HCT116 (cell line): ENCODE measurements at regions not wholly inside any gene's neighbourhood (a gene's known extent, or its start where the extent isn't known, plus 50 kb on each side); places are given as distances from the start of the nearest gene placed in this dataset.

Experiments used
- ATAC-seq: fragments of 200-7000 bp; cut with Tn5 transposase; 2 replicates; pipeline ENCODE4 v1.9.1; 2020; ENCODE audit warnings: mild to moderate bottlenecking, moderate library complexity
- BruUV-seq: library from RNA; stranded (reverse); fragments of 400-500 nt; replicated peaks from 2 replicates; lab custom pipeline; 2021; lab: Mats Ljungman, UMichigan
- CTCF ChIA-PET: fragments of 300-600 bp; sonication (Branson Sonifier 250); formaldehyde crosslinking; loops from one replicate; lab custom pipeline; 2021; ENCODE audit warnings: antibody characterized with exemption; lab: Charles Lee
- POLR2A ChIA-PET: fragments of 300-600, 350-600 bp; sonication (Branson Sonifier 250); formaldehyde crosslinking; loops from one replicate; lab custom pipeline; 2021; ENCODE audit warnings: antibody characterized with exemption; lab: Charles Lee
- RAD21 ChIA-PET, 2 experiments: fragments of 300-600 bp; sonication (Branson Sonifier 250); formaldehyde crosslinking; loops; one replicate each; lab custom pipeline; 2023; ENCODE audit warnings: low total read pairs in 2 of 2; ENCODE audit not compliant: uncharacterized antibody in 2 of 2, unreplicated experiment in 2 of 2, low non-redundant PET in 1 of 2; lab: Charles Lee
- DNase-seq: peaks from one replicate; pipeline ENCODE4 v3.0.0-alpha.2; 2010; ENCODE audit warnings: low read depth, low spot score
- H2AFZ ChIP-seq: fragments of 200-600 bp; shearing (Covaris generic), sonication (generic); 2 replicates; pipeline ENCODE4 v1.6.1; 2017; ENCODE audit warnings: low read depth, mixed run types, mixed read lengths, antibody characterized with exemption, low read length; ENCODE audit not compliant: poor library complexity, severe bottlenecking
- H3K27ac ChIP-seq: 2 replicates; pipeline ENCODE4 v1.5.1; 2012; ENCODE audit warnings: low read depth, low read length
- H3K27me3 ChIP-seq: fragments of 200-600 bp; sonication (generic); 2 replicates; pipeline ENCODE4 v1.6.1; 2016; ENCODE audit warnings: mixed run types, low read length, mixed read lengths; ENCODE audit not compliant: insufficient read depth
- H3K36me3 ChIP-seq, 2 experiments: fragments of 200-500 bp in 1 of 2; fragments of 200-600 bp in 1 of 2; sonication (Bioruptor generic) in 1 of 2; sonication (generic) in 1 of 2; 2 replicates each; pipeline versions ENCODE4 v1.5.1 to v1.6.1; 2014 to 2016; ENCODE audit warnings: low read length in 2 of 2, inconsistent platforms in 1 of 2, mixed read lengths in 1 of 2, mixed run types in 1 of 2; ENCODE audit not compliant: insufficient read depth in 2 of 2, control insufficient read depth in 1 of 2
- H3K4me1 ChIP-seq, 2 experiments: fragments of 200-600 bp in 1 of 2; sonication (generic) in 1 of 2; 2 replicates each; pipeline versions ENCODE4 v1.5.1 to v1.6.1; 2012 to 2017; ENCODE audit warnings: low read length in 2 of 2, inconsistent platforms in 1 of 2, mild to moderate bottlenecking in 1 of 2, mixed read lengths in 1 of 2, mixed run types in 1 of 2, moderate library complexity in 1 of 2; ENCODE audit not compliant: insufficient read depth in 2 of 2, control insufficient read depth in 1 of 2
- H3K4me2 ChIP-seq: fragments of 200-600 bp; sonication (generic); 2 replicates; pipeline ENCODE4 v1.6.1; 2017; ENCODE audit warnings: mixed run types, low read length, mixed read lengths
- H3K4me3 ChIP-seq, 2 experiments: fragments of 200-600 bp in 1 of 2; sonication (generic) in 1 of 2; replicated peaks in 1 of 2; 2 replicates each; pipeline ENCODE4 v1.5.1; 2011 to 2016; ENCODE audit warnings: low read length in 2 of 2, control low read depth in 1 of 2, low read depth in 1 of 2, mild to moderate bottlenecking in 1 of 2, mixed read lengths in 1 of 2, mixed run types in 1 of 2
- H3K79me2 ChIP-seq: fragments of 200-600 bp; sonication (generic); 2 replicates; pipeline ENCODE4 v1.6.1; 2017; ENCODE audit warnings: mild to moderate bottlenecking, mixed run types, low read length, moderate library complexity, mixed read lengths; ENCODE audit not compliant: insufficient read depth
- H3K9ac ChIP-seq: fragments of 200-600 bp; sonication (generic); 2 replicates; pipeline ENCODE4 v1.6.1; 2016; ENCODE audit warnings: low read length, mixed read lengths
- H3K9me2 ChIP-seq: fragments of 200-600 bp; sonication (generic), shearing (Covaris generic); 2 replicates; pipeline ENCODE4 v1.6.1; 2017; ENCODE audit warnings: mixed run types, mild to moderate bottlenecking, moderate library complexity; ENCODE audit not compliant: insufficient read depth
- H3K9me3 ChIP-seq, 2 experiments: fragments of 200-500 bp in 1 of 2; fragments of 200-600 bp in 1 of 2; sonication (Bioruptor generic) in 1 of 2; sonication (generic) in 1 of 2; 2 replicates each; pipeline ENCODE4 v1.6.1; 2014 to 2017; ENCODE audit warnings: low read length in 2 of 2, mixed read lengths in 2 of 2, inconsistent platforms in 1 of 2, low read depth in 1 of 2, mild to moderate bottlenecking in 1 of 2, mixed run types in 1 of 2, moderate library complexity in 1 of 2; ENCODE audit not compliant: control insufficient read depth in 1 of 2, insufficient read depth in 1 of 2
- H4K20me1 ChIP-seq: fragments of 200-600 bp; sonication (generic), shearing (Covaris generic); 2 replicates; pipeline ENCODE4 v1.6.1; 2017; ENCODE audit warnings: mixed run types, mild to moderate bottlenecking, moderate library complexity; ENCODE audit not compliant: insufficient read depth
- CEBPB ChIP-seq: IDR thresholded peaks from 2 replicates; pipeline ENCODE4 v1.6.1; 2012; ENCODE audit warnings: low read depth
- CTCF ChIP-seq, 3 experiments: fragments of 200-600 bp in 1 of 3; sonication (generic) in 1 of 3; IDR thresholded peaks in 2 of 3; conservative IDR thresholded peaks in 1 of 3; 2 replicates each; pipeline ENCODE4 v1.5.1; 2012 to 2017; ENCODE audit warnings: low read depth in 2 of 3, low read length in 2 of 3, antibody characterized with exemption in 1 of 3, borderline replicate concordance in 1 of 3, control low read depth in 1 of 3, mild to moderate bottlenecking in 1 of 3, mixed read lengths in 1 of 3, mixed run types in 1 of 3, moderate library complexity in 1 of 3; ENCODE audit not compliant: insufficient read depth in 1 of 3
- EZH2phosphoT487 ChIP-seq: fragments of 200-600 bp; IDR thresholded peaks from 2 replicates; pipeline ENCODE4 v1.6.1; 2018; ENCODE audit warnings: antibody characterized with exemption, borderline replicate concordance
- JUND ChIP-seq: IDR thresholded peaks from 2 replicates; pipeline ENCODE4 v1.6.1; 2012
- REST ChIP-seq: IDR thresholded peaks from 2 replicates; pipeline ENCODE4 v1.6.1; 2012; ENCODE audit warnings: low read depth
- SP1 ChIP-seq: IDR thresholded peaks from 2 replicates; pipeline ENCODE4 v1.6.1; 2012; ENCODE audit warnings: low read depth
- SRF ChIP-seq: IDR thresholded peaks from 2 replicates; pipeline ENCODE4 v1.6.1; 2012; ENCODE audit warnings: low read depth
- TCF7L2 ChIP-seq: IDR thresholded peaks from 2 replicates; pipeline ENCODE4 v1.7.0; 2011; ENCODE audit warnings: borderline replicate concordance, inconsistent platforms; ENCODE audit not compliant: insufficient read depth, insufficient read length; ENCODE audit errors: extremely low read depth
- intact Hi-C: fragments of 100-400 bp; cut with micrococcal nuclease; formaldehyde crosslinking; loops from 2 replicates; pipeline ENCODE4 v1.10.0; 2022
- TF ChIP-seq, protein P1 (sequence below): IDR thresholded peaks from 2 replicates; pipeline ENCODE4 v1.6.1; 2012

- BruUV-seq, result no TSS peak
- no peak overlapping the region for H3K4me2 ChIP-seq
- no peak overlapping the region for H2AFZ ChIP-seq
- TF ChIP-seq SRF (no peak), EZH2phosphoT487 (no peak), REST (no peak), JUND (no peak), TCF7L2 (no peak)
- TF ChIP-seq, protein P1, sequence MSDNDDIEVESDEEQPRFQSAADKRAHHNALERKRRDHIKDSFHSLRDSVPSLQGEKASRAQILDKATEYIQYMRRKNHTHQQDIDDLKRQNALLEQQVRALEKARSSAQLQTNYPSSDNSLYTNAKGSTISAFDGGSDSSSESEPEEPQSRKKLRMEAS, result no peak
- TF ChIP-seq, all 23 proteins: peak for 0
- DNase-seq (no peak), ATAC-seq (no peak)
- Histone ChIP-seq H4K20me1 (no peaks in the 10 kb centered on the region), H3K27me3 (no peaks in the 10 kb centered on the region), H3K9ac (no peak overlapping the region), H3K9me2 (no peaks in the 10 kb centered on the region), H3K27ac (no peak overlapping the region), H3K9me3 (peaks cover 3 to 20% of the 10 kb centered on the region in 2 experiments; a peak in 2 of 4 replicates), H3K4me1 (no peaks in the 10 kb centered on the region), H3K4me3 (no peak overlapping the region), H3K36me3 (no peaks in the 10 kb centered on the region), H3K79me2 (no peaks in the 10 kb centered on the region)
- POLR2A ChIA-PET, result no interaction called here
- intact Hi-C loops, result no loop called here
- RAD21 ChIA-PET, result no interaction called here
- CTCF ChIA-PET, result no interaction called here
These were observed 490.8 kb upstream of the CDH7 start for GRCh38 chr18:65260030-65260429.

GRCh38 chr18:65259403-65259802 lies 491.4 kb upstream of the CDH7 start:
- RAD21 ChIA-PET, result no interaction called here
- TF ChIP-seq CTCF (IDR thresholded peaks at IDR 0.05 in 2 of 3, conservative IDR thresholded peaks at IDR 0.05 in 1 of 3; ENCODE audit: borderline replicate concordance in 1 of 3, insufficient read depth in 1 of 3, low read depth in 2 of 3, low read length in 2 of 3) (no peak), CEBPB (no peak), SP1 (no peak), EZH2phosphoT487 (no peak)
- DNase-seq, result no peak

More at GRCh38 chr18:65259403-65259802, 491.4 kb upstream of the CDH7 start:
- Histone ChIP-seq H3K27ac (no peak overlapping the region), H3K9me2 (no peaks in the 10 kb centered on the region), H3K27me3 (no peaks in the 10 kb centered on the region), H3K9me3 (peaks cover 3 to 17% of the 10 kb centered on the region in 2 experiments; a peak in 2 of 4 replicates), H3K4me2 (no peak overlapping the region), H3K79me2 (no peaks in the 10 kb centered on the region), H3K9ac (no peak overlapping the region), H2AFZ (no peak overlapping the region), H4K20me1 (no peaks in the 10 kb centered on the region), H3K4me1 (no peaks in the 10 kb centered on the region), H3K4me3 (no peak overlapping the region), H3K36me3 (no peaks in the 10 kb centered on the region)
- ATAC-seq, result no peak
- ChIA-PET POLR2A (no interaction called here), CTCF (no interaction called here)
- intact Hi-C loops, result no loop called here
- no TSS peak for BruUV-seq
